ENCODE measurements at regions not wholly inside any gene's neighbourhood (a gene's known extent, or its start where the extent isn't known, plus 50 kb on each side); places are given as distances from the start of the nearest gene placed in this dataset.

DNA sequence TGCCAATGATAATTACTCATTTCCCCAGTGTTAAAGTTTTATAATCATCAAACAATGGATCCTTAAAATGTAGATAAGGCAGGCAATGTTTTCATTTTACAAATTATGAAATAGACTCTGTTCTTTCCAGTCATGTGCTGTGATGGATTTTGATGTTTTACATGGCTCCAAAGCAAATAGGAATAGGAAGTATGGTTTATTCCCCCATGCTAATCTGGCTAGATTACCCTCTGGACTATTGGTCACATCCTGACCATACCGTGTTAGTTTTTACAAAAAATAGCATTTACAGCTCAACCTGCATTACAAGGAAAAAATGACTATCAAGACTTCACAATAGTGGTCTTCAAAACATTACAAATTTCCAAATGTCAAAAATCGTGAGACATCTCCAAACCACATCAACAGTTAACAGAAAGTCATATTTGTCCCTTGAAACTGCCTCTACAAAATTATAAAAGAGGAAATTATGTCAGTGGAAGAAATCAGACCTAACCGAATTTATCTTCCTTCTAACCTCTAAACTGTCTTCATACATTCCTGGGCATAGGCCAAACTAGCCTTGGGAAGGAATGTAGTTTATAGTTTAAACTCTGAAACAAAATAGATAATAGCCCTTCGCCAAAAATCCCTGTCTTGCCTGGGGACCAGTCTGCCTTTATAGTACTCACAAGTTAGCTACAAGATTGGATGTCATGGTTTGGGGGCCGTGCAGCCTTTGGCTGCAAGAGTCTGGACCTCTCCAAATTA is 1941.2 kb upstream of the CELF4 start:
- Histone ChIP-seq H4K20me1 (ENCODE audit: low read length) (no peaks in the 10 kb centered on the region), H3K4me2 (ENCODE audit: low read length) (no peak overlapping the region), H3K9me2 (replicated peaks; ENCODE audit: low read length) (no peaks in the 10 kb centered on the region), H3K27ac (ENCODE audit: low read length) (no peak overlapping the region), H3K9ac (ENCODE audit: low read length) (no peak overlapping the region), H3F3A (ENCODE audit: low read length, unreplicated experiment) (no peaks in the 10 kb centered on the region), H3K36me3 (ENCODE audit: low read depth, low read length) (no peaks in the 10 kb centered on the region), H3K9me3 (ENCODE audit: low read length) (no peaks in the 10 kb centered on the region), H2AFZ (ENCODE audit: low read length) (no peak overlapping the region), H3K27me3 (ENCODE audit: low read length) (no peaks in the 10 kb centered on the region), H3K4me3 (ENCODE audit: low read length) (no peak overlapping the region), H3K4me1 (ENCODE audit: insufficient read depth, low read length) (no peaks in the 10 kb centered on the region), H3K79me2 (ENCODE audit: low read length) (no peaks in the 10 kb centered on the region)
- TF ChIP-seq EZH2phosphoT487 (IDR thresholded peaks at IDR 0.05; ENCODE audit: borderline replicate concordance, low read length) (no peak), EZH2 (IDR thresholded peaks at IDR 0.05; ENCODE audit: low read length, unreplicated experiment) (no peak)
- TF ChIP-seq, protein P1, sequence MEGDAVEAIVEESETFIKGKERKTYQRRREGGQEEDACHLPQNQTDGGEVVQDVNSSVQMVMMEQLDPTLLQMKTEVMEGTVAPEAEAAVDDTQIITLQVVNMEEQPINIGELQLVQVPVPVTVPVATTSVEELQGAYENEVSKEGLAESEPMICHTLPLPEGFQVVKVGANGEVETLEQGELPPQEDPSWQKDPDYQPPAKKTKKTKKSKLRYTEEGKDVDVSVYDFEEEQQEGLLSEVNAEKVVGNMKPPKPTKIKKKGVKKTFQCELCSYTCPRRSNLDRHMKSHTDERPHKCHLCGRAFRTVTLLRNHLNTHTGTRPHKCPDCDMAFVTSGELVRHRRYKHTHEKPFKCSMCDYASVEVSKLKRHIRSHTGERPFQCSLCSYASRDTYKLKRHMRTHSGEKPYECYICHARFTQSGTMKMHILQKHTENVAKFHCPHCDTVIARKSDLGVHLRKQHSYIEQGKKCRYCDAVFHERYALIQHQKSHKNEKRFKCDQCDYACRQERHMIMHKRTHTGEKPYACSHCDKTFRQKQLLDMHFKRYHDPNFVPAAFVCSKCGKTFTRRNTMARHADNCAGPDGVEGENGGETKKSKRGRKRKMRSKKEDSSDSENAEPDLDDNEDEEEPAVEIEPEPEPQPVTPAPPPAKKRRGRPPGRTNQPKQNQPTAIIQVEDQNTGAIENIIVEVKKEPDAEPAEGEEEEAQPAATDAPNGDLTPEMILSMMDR (conservative IDR thresholded peaks at IDR 0.05; ENCODE audit: low read depth, low read length): no peak
- ChIA-PET POLR2A (ENCODE audit: unreplicated experiment) (no interaction called here), CTCF (no interaction called here)
- no peak for DNase-seq
- ATAC-seq: no peak
- intact Hi-C loops (cut with micrococcal nuclease): no loop called here
- BruUV-seq (replicated peaks): no TSS peak

DNA sequence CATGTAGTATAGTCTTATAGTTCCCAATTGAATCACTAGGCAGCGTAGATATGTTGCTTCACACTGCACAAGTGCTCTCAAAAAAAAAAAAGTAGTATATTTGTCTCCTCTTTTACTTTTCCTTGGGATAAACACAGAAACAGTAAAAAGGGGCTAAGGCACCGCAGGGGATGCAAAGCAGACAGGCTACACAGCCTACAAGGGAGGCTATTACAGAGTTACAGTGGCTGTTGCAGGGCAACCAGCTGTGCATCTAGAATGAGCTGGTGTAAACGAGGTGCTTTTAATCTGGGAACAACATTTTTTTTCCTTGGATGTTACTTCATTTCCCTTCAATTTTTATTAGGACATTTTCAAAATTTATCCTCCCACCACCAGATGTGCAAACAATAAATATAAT is 1934.7 kb upstream of the CELF4 start:
- Histone ChIP-seq H3K9me3 (ENCODE audit: low read length) (no peaks in the 10 kb centered on the region), H3K9ac (ENCODE audit: low read length) (no peak overlapping the region), H3K4me3 (ENCODE audit: low read length) (no peak overlapping the region), H3K27me3 (ENCODE audit: low read length) (no peaks in the 10 kb centered on the region), H3K27ac (ENCODE audit: low read length) (no peak overlapping the region), H3K4me2 (ENCODE audit: low read length) (no peak overlapping the region), H3K79me2 (ENCODE audit: low read length) (no peaks in the 10 kb centered on the region), H2AFZ (ENCODE audit: low read length) (no peak overlapping the region), H3K4me1 (ENCODE audit: insufficient read depth, low read length) (no peaks in the 10 kb centered on the region), H3F3A (ENCODE audit: low read length, unreplicated experiment) (no peaks in the 10 kb centered on the region), H3K9me2 (replicated peaks; ENCODE audit: low read length) (no peaks in the 10 kb centered on the region), H4K20me1 (ENCODE audit: low read length) (no peaks in the 10 kb centered on the region), H3K36me3 (ENCODE audit: low read depth, low read length) (no peaks in the 10 kb centered on the region)
- TF ChIP-seq EZH2 (IDR thresholded peaks at IDR 0.05; ENCODE audit: low read length, unreplicated experiment): no peak
- no peak for ATAC-seq
- no TSS peak for BruUV-seq (replicated peaks)
- CTCF ChIA-PET: no interaction called here
- POLR2A ChIA-PET (ENCODE audit: unreplicated experiment): no interaction called here
- intact Hi-C loops (cut with micrococcal nuclease): no loop called here
- no peak for DNase-seq

- H3F3A ChIP-seq (ENCODE audit: low read length, unreplicated experiment): no peaks in the 10 kb centered on the region
- no peaks in the 10 kb centered on the region for H3K9me2 ChIP-seq (replicated peaks; ENCODE audit: low read length)
- H2AFZ ChIP-seq (ENCODE audit: low read length): no peak overlapping the region
- BruUV-seq (replicated peaks): no TSS peak
- no peaks in the 10 kb centered on the region for H3K9me3 ChIP-seq (ENCODE audit: low read length)
- H3K27me3 ChIP-seq (ENCODE audit: low read length): no peaks in the 10 kb centered on the region
- POLR2A ChIA-PET (ENCODE audit: unreplicated experiment): no interaction called here
- no peak for TF ChIP-seq EZH2phosphoT487 (IDR thresholded peaks at IDR 0.05; ENCODE audit: borderline replicate concordance, low read length)
- no peak for TF ChIP-seq EZH2 (IDR thresholded peaks at IDR 0.05; ENCODE audit: low read length, unreplicated experiment)
- TF ChIP-seq, protein P1 (conservative IDR thresholded peaks at IDR 0.05; ENCODE audit: low read depth, low read length): no peak
- no peaks in the 10 kb centered on the region for H3K4me1 ChIP-seq (ENCODE audit: insufficient read depth, low read length)
- H4K20me1 ChIP-seq (ENCODE audit: low read length): no peaks in the 10 kb centered on the region
- no peaks in the 10 kb centered on the region for H3K36me3 ChIP-seq (ENCODE audit: low read depth, low read length)
- ATAC-seq (no peak), DNase-seq (no peak)
- H3K79me2 ChIP-seq (ENCODE audit: low read length): no peaks in the 10 kb centered on the region
- H3K27ac ChIP-seq (ENCODE audit: low read length): no peak overlapping the region
- H3K9ac ChIP-seq (ENCODE audit: low read length): no peak overlapping the region
- no peak overlapping the region for H3K4me2 ChIP-seq (ENCODE audit: low read length)
- CTCF ChIA-PET: no interaction called here
- intact Hi-C loops (cut with micrococcal nuclease): no loop called here
- no peak overlapping the region for H3K4me3 ChIP-seq (ENCODE audit: low read length)
Measured at GRCh38 chr18:39497821-39498220, 1932.2 kb upstream of the CELF4 start.
